ENCODE measurements at regions not wholly inside any gene's neighbourhood (a gene's known extent, or its start where the extent isn't known, plus 50 kb on each side); places are given as distances from the start of the nearest gene placed in this dataset.

GRCh38 chr12:63013302-63013701 lies 78.4 kb upstream of the PPM1H start:
- TF ChIP-seq CTCF (conservative IDR thresholded peaks at IDR 0.05) (no peak), ZFX (IDR thresholded peaks at IDR 0.05) (no peak)
